Mesodermal cell (in vitro differentiated cells): ENCODE measurements at regions not wholly inside any gene's neighbourhood (a gene's known extent, or its start where the extent isn't known, plus 50 kb on each side); places are given as distances from the start of the nearest gene placed in this dataset.

ENCODE experiments used
- H3K27ac ChIP-seq: 2 replicates; pipeline ENCODE4 v1.7.0; 2013; ENCODE audit warnings: mild to moderate bottlenecking, low read depth, low read length, moderate library complexity; ENCODE audit not compliant: severe bottlenecking
- H3K36me3 ChIP-seq: 2 replicates; pipeline ENCODE4 v1.7.1; 2013; ENCODE audit warnings: mild to moderate bottlenecking, low read length, moderate library complexity; ENCODE audit not compliant: control insufficient read depth, insufficient read depth
- H3K4me1 ChIP-seq: one replicate; pipeline ENCODE4 v1.7.1; 2013; ENCODE audit warnings: mild to moderate bottlenecking, low read length; ENCODE audit not compliant: insufficient read depth, control insufficient read depth, poor library complexity, severe bottlenecking
- H3K4me3 ChIP-seq: 2 replicates; pipeline ENCODE4 v1.7.0; 2013; ENCODE audit warnings: low read length, control low read depth, mild to moderate bottlenecking; ENCODE audit not compliant: insufficient read depth, poor library complexity, severe bottlenecking; ENCODE audit errors: extremely low read depth
- H3K9me3 ChIP-seq: 2 replicates; pipeline ENCODE4 v1.7.1; 2013; ENCODE audit warnings: mild to moderate bottlenecking, low read length, moderate library complexity; ENCODE audit not compliant: control insufficient read depth
- WGBS, 2 experiments: methylation state at CpG; one replicate each; pipeline ENCODE4 v1.1.5; 2013; ENCODE audit warnings: missing lambda C conversion rate in 2 of 2; ENCODE audit not compliant: insufficient coverage in 2 of 2; 5-methylcytosine and 5-hydroxymethylcytosine counted together

DNA sequence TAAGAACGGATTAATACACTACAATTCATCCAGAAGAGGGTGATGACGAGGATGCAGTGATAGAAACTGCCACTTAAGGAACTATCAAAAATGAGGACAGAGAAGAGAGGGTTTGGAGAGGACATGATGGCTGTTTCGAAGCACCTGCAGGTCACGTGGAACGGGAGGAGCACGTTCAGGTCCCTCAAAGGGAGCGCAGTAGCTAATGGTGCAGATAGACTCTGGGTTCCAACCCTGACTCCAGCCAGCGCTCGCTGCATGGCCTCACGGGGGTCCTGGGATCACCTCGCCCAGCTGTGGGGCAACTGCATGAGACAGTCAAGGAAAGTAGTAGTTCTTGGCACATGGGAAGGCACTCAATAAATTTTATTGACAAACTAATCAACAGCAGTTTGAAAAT lies 208.6 kb upstream of the RNF32 start:
- Histone ChIP-seq H3K9me3 (no peaks in the 10 kb centered on the region), H3K27ac (no peak overlapping the region), H3K36me3 (no peaks in the 10 kb centered on the region), H3K4me3 (no peak overlapping the region), H3K4me1 (no peaks in the 10 kb centered on the region)
- 76 to 92% methylated on average over 4 to 5 of the region's 11 CpGs for WGBS, 2 experiments

DNA sequence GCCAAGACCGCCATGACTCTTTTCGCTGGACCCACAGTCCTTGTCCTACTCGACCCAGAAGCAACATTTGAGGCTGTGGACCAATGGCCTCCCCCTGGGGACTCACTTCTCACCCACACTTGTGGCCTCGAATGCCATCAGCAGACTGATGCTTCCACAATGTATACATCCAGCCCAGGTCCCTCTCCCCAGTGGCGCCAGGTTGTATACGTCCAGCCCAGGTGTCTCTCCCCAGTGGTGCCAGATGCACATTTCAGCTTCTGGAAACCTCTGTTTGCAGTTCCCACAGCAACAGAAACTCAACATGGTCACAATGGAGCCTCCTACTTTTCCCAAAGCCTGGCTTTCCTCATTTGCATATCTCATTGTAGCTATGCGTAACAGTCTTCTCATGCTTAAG lies 210.5 kb upstream of the RNF32 start:
- 82 to 90% methylated on average over 7 of the region's 7 CpGs for WGBS, 2 experiments
- H3K4me1 ChIP-seq = no peaks in the 10 kb centered on the region
- H3K4me3 ChIP-seq = no peak overlapping the region
- H3K27ac ChIP-seq = no peak overlapping the region
- no peaks in the 10 kb centered on the region for H3K36me3 ChIP-seq
- H3K9me3 ChIP-seq = no peaks in the 10 kb centered on the region

DNA sequence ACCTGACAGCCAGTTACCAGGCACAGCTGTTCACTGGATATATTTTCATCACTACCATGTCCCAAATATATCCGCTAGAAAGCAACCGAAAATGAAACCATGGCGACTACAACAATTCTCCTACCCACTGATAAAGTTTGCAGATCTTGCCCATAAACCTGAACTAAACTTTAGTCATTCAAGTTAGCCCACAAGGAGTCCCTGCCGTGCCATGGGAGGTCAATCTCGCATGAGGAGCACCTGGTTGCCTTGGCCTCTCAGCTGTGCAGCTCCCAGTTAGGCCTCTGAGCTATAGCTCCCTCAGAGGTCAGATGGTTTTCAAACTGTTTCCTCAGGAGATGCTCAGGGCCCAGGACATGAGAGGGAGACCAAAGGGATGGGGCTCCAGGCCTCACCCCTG lies 211.1 kb upstream of the RNF32 start:
- 90 to 91% methylated on average over 5 of the region's 5 CpGs for WGBS, 2 experiments

DNA sequence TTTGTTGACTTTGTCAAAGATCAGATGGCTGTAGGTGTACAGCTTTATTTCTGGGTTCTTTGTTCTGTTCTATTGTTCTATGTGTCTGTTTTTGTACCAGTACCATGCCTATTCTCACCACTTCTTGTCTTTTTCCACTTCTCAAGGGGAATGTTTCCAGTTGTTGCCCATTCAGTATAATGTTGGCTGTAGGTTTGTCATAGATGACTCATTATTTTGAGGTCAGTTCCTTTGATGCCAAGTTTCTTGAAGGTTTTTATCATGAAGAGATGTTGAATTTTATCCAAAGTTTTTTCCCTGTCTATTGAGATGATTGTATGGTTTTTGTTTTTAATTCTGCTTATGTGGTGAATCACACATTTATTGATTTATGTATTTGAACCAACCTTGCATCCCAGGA lies 216.7 kb upstream of the RNF32 start:
- H3K4me3 ChIP-seq = no peak overlapping the region
- no peaks in the 10 kb centered on the region for H3K9me3 ChIP-seq
- H3K4me1 ChIP-seq = no peaks in the 10 kb centered on the region
- no peaks in the 10 kb centered on the region for H3K36me3 ChIP-seq
- H3K27ac ChIP-seq = no peak overlapping the region

More for the DNA sequence above, 211.1 kb upstream of the RNF32 start:
- H3K4me1 ChIP-seq = no peaks in the 10 kb centered on the region
- H3K9me3 ChIP-seq = no peaks in the 10 kb centered on the region
- H3K4me3 ChIP-seq = no peak overlapping the region
- H3K27ac ChIP-seq = no peak overlapping the region
- no peaks in the 10 kb centered on the region for H3K36me3 ChIP-seq

DNA sequence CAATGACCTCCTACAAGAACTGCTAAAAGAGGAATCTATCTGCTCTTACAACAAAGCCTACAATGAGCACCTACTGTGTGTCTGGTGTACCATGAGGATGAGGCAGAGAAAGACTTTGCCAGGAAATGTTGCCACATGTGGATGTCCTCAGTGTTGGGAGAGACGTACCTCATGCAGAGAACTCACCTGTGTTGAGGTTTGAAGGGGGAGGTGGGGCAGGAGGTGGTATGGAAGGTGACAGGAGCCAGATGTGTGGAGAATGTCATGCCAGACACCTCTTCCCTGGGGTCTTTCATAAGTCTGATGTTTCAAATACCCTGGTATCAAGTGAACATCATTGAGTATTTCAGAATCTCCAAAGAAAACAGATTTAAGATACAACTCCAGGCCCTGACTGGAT lies 220.1 kb upstream of the RNF32 start:
- WGBS, 2 experiments = 50 to 100% methylated on average over 1 of the region's 1 CpG
- H3K4me1 ChIP-seq = no peaks in the 10 kb centered on the region
- no peaks in the 10 kb centered on the region for H3K36me3 ChIP-seq
- no peak overlapping the region for H3K27ac ChIP-seq
- H3K4me3 ChIP-seq = no peak overlapping the region
- no peaks in the 10 kb centered on the region for H3K9me3 ChIP-seq

DNA sequence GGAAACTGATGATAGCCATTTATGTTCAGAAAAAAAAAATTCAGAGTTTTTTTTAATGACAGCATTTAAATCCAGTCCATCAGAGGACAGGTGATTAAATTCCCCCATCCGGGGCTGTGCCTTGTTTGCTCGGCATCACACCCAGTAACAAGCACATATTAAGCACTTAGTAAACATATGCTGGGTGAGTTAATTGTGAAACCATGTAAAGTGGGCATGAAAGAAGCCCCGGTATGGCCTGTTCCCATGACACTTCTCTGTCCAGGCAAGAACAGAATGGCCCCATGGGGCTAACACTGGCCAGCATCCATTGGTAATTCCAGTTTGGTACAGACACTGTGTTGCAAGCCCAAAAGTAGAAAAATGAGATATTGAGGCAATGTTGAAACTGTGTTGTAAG lies 220.8 kb upstream of the RNF32 start:
- H3K27ac ChIP-seq = no peak overlapping the region
- no peaks in the 10 kb centered on the region for H3K36me3 ChIP-seq
- no peaks in the 10 kb centered on the region for H3K9me3 ChIP-seq
- H3K4me1 ChIP-seq = no peaks in the 10 kb centered on the region
- H3K4me3 ChIP-seq = no peak overlapping the region
- 60 to 88% methylated on average over 1 of the region's 3 CpGs for WGBS, 2 experiments

DNA sequence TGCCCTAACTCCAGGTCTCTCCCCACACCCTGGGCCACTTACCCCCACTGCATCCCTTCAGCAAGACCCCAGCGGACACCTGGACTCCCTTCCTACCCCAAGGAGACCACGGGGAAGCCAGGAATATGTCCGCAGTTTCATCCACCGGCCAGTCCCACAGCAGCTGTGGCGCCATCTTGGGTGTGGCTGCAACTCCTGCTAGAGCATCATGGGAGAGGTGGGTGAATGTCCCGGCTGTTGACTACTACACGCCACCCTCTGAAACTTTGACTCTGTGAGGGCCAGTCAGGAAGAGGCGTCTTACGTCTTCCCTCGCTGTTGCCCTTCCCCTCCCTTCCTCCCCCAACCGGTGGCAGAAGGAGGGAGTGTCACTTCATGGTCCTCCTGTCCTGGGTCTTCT lies 238.3 kb upstream of the RNF32 start:
- H3K4me1 ChIP-seq = no peaks in the 10 kb centered on the region
- no peak overlapping the region for H3K4me3 ChIP-seq
- no peaks in the 10 kb centered on the region for H3K36me3 ChIP-seq
- no peak overlapping the region for H3K27ac ChIP-seq
- no peaks in the 10 kb centered on the region for H3K9me3 ChIP-seq
- WGBS, 2 experiments = 94 to 96% methylated on average over 7 to 10 of the region's 11 CpGs

DNA sequence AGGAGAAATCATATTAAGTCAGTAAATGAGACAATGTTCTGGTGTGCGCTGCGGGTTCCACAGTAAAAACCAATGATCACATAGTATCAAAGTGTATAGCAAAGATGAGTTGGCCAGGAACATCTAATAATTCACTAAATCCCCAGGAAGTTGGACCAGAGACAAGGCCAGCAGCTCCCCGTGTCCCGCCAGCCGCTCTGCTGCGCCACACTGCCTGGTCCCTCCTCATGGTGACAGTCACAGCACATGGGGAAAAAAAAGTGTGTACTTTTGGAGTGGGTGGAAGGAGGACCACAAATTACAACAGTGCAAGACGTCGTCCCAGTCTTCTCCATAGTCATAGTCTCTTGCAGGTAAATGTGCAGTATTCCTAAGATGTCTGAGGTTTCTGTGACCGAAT lies 239.0 kb upstream of the RNF32 start:
- Histone ChIP-seq H3K27ac (no peak overlapping the region), H3K36me3 (no peaks in the 10 kb centered on the region), H3K9me3 (no peaks in the 10 kb centered on the region), H3K4me3 (no peak overlapping the region), H3K4me1 (no peaks in the 10 kb centered on the region)
- WGBS, 2 experiments = 92 to 96% methylated on average over 6 to 7 of the region's 9 CpGs

DNA sequence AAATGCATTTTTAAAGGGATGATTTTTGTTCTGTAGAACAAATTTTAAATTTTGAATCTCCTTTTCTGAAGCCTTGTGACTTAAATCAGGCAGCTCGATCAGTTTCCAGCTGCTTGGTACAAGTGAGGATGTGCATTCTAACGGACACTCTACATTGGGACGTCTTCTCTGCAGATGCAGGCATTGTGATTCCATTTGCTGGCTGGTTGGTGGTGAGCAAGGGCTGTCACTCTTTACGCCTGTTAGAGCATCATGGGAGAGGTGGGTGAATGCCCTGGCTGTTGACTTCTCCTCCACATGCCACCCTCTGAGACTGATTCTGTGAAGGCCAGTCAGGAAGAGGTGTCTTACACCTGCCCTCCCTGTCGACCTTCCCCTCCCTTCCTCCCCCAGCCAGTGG lies 240.5 kb upstream of the RNF32 start:
- Histone ChIP-seq H3K9me3 (no peaks in the 10 kb centered on the region), H3K36me3 (no peaks in the 10 kb centered on the region), H3K4me1 (no peaks in the 10 kb centered on the region), H3K4me3 (no peak overlapping the region), H3K27ac (no peak overlapping the region)
- WGBS, 2 experiments = 61 to 80% methylated on average over 2 to 5 of the region's 5 CpGs

DNA sequence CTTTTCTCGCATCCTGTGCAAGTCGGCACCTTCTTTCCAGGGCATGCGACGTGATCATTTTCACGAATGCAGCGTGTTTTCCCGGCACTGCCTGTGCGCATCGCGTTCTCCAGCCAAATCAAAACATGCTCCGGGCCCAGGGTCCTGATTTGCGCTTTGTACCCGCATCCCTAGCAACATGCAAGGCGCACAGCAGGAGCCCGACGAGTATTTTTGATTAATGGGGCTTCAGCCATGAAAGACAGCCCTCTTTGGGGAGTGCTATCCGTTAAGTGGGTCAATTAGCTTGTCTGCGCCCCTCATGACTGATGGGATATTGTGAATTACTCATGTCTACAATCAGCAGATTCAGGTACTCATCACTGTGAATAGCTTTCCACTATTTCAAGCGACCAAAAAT lies 243.3 kb upstream of the RNF32 start:
- Histone ChIP-seq H3K9me3 (no peaks in the 10 kb centered on the region), H3K27ac (no peak overlapping the region), H3K36me3 (no peaks in the 10 kb centered on the region), H3K4me1 (no peaks in the 10 kb centered on the region), H3K4me3 (no peak overlapping the region)
- whole genome bisulfite sequencing, 2 experiments = 88 to 93% methylated on average over 16 to 17 of the region's 19 CpGs

DNA sequence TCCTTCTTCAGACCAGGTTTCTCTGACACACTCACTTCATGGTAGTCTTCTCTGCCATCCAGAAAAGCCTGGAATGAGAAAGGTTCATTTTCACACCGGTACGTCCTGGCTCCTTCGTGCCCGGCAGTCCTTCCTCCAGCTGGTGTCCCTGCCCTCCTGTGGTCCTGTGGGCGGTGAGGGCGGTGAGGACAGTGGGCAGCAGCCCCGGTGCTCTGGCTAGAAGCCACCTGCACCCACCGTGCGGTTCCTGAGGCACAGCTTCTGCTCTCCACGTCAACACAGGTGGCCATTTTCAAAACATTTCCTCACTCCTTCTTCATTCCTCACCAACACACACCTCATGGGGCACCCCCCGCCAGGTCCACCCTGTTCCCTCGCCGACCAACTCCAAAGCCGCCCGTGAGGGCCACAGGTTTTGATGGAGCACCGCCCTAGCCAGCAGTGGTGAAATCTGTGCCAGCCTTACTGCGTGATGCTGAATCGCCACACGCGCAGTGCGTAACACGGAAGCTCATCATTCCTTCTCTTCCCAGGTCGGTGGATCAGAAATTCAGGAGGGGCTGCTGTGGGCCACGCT lies 251.4 kb upstream of the RNF32 start:
- 88 to 92% methylated on average over 20 to 23 of the region's 24 CpGs for WGBS, 2 experiments
- peaks cover under 1% of the 10 kb centered on the region for H3K4me1 ChIP-seq
- no peak overlapping the region for H3K4me3 ChIP-seq
- no peak overlapping the region for H3K27ac ChIP-seq
- no peaks in the 10 kb centered on the region for H3K36me3 ChIP-seq
- H3K9me3 ChIP-seq = no peaks in the 10 kb centered on the region
